C4-2B (cell line): ENCODE measurements at regions not wholly inside any gene's neighbourhood (a gene's known extent, or its start where the extent isn't known, plus 50 kb on each side); places are given as distances from the start of the nearest gene placed in this dataset.

Source experiments
- H3K27ac ChIP-seq: fragments of 450-650 bp; 2 replicates; pipeline ENCODE4 v1.5.1; 2017
- CTCF ChIP-seq: fragments of 450-650 bp; conservative IDR thresholded peaks from 2 replicates; pipeline ENCODE4 v1.5.1; 2017; ENCODE audit warnings: mild to moderate bottlenecking
- ZFX ChIP-seq: fragments of 450-650 bp; IDR thresholded peaks from 2 replicates; pipeline ENCODE4 v1.6.1; 2017

DNA sequence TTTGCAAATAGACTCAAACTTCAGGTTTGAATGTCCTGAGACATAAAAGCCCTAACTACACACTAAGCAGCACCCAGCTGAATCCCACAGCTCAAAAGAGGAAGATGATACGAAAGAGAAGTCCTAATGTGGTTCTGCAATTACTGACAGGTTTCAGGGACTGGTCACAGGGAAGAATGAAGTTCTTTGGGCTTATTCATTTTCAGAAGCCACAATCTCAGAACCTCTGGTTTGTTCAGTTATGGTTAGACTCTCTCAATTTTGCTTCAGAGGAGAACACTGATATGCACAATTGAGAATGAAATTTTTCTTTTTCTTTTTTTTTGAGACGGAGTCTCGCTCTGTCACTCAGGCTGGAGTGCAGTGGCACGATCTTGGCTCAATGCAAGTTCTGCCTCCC is 94.6 kb upstream of the FAM180A start:
- TF ChIP-seq ZFX (no peak), CTCF (no peak)
- no peak overlapping the region for H3K27ac ChIP-seq

DNA sequence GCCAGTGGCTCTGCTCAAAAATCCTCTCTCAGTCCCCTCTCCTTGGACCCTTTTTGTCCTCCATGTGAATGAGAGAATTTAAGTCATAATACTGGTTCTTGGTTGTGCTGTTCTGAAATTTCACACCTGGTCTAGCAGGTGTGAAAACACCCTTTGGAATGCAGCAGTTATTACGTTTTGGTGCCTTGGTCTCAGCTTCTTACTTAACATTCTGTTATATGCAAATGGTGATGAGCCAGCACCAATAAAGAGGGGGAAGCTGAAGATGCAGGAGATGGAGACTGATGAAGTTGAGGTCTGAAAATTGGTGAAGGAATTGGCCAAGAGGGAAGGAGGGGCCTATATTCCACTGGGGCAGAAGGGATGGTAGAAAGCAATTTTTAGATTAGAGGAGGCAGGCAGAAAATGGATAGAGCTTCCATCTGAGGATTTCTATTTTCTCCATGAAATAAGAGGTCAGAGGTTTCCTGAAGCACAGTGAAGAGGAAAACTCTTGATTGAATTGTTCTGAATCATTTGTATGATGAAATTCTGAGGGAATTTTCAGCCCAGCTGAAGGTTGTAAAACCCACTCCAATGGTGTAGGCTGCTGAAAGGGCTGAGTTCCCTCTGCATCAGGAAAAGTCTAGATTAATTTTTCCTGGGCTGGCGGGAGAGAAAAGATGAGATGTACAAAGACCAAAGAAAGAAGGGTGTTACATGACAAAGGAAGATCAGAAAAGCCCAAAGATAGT is 94.0 kb upstream of the FAM180A start:
- no peak overlapping the region for H3K27ac ChIP-seq
- TF ChIP-seq CTCF (no peak), ZFX (no peak)

GRCh38 chr7:135840591-135840990 is 92.0 kb upstream of the FAM180A start:
- TF ChIP-seq CTCF (no peak), ZFX (no peak)
- no peak overlapping the region for H3K27ac ChIP-seq

- TF ChIP-seq ZFX (no peak), CTCF (no peak)
- no peak overlapping the region for H3K27ac ChIP-seq
Measured at GRCh38 chr7:135837675-135838074, 89.1 kb upstream of the FAM180A start.

- no peak for TF ChIP-seq CTCF
- TF ChIP-seq ZFX: no peak
- H3K27ac ChIP-seq: no peak overlapping the region
Measured at GRCh38 chr7:135834266-135834665, 85.7 kb upstream of the FAM180A start.

- no peak for TF ChIP-seq ZFX
- TF ChIP-seq CTCF: no peak
- H3K27ac ChIP-seq: no peak overlapping the region
Measured at GRCh38 chr7:135833642-135834041, 85.0 kb upstream of the FAM180A start.

- H3K27ac ChIP-seq: no peak overlapping the region
- TF ChIP-seq ZFX (no peak), CTCF (no peak)
Measured at GRCh38 chr7:135831455-135832195, 83.0 kb upstream of the FAM180A start.
